RPMI7951 (cell line): ENCODE measurements at regions not wholly inside any gene's neighbourhood (a gene's known extent, or its start where the extent isn't known, plus 50 kb on each side); places are given as distances from the start of the nearest gene placed in this dataset.
"Not testable (repeated sequence)": the region's sequence is repeated elsewhere in the genome, so short reads cannot be mapped to it uniquely, and the experiment has no call there.

Source experiments
- DNase-seq: peaks from one replicate; pipeline ENCODE4 v3.0.0-alpha.2; 2012; ENCODE audit warnings: low read depth

DNA sequence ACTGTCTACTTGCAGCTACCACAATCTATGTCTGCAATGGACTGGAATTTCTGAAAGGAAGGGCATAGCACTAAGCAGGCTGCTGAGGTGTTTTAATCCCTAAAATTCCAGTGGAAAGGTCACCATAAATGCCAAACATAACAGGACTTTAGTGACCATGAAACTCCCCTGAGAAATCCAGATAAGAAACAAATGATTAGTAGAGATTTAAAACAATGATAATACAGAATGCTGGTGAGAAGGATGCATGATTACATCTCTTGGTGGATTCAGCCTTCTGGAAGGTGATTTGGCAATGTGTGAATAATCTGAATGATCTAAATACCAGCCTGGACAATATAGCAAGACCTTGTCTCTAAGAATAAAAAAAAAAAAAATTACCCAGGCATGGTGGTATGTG, 475.0 kb upstream of the CBLB start:
- DNase-seq = no peak

DNA sequence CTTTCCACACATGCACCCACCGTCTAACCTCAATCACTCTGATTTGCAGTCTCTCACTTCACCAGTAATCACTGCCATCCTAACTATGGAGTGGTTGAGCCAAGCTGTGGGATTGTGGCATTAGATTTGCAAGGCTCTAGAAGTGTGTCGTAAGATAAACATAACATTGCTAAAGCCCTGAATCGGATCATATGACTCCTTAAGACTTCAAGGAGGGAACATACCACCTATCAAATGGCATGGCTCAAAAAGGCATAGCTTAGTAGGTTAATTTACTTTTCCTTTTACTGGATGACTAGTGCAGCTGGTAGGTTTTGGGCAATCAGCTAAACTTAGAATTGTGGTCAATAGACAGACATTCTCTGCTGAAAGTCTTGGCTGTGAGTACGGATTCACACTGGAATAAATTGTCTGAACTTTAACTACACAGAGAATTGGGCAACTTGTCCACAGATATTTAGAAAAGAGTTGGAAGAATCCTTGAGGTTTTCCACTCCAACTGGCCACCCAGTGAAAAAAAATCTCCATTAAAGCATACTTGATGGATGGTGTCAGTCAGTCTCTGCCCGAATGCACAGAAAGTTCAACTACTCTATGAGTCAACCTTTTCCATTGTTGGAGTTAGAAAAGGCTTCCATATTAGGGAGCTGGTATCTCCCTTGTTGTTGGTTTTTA, 476.7 kb upstream of the CBLB start:
- peak; percentile 94 for DNase-seq

DNA sequence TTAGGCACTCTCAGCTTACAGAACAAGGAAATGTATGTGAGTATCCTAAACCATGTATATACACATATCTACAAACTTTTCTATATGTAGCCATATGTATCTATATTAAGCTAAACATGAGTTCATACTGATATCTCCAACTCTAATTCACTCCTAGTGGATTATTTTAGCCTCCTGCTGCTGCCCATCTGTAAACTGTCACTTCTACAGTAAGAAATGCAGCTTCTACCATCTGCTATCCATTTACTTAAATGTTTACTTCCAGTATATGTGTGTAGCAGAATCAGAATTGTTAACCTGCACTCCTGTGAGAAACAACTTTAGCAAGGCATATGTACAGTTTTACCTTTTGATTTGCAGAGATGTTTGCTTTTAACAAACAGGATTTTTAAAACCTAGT, 478.5 kb upstream of the CBLB start:
- no peak for DNase-seq

DNA sequence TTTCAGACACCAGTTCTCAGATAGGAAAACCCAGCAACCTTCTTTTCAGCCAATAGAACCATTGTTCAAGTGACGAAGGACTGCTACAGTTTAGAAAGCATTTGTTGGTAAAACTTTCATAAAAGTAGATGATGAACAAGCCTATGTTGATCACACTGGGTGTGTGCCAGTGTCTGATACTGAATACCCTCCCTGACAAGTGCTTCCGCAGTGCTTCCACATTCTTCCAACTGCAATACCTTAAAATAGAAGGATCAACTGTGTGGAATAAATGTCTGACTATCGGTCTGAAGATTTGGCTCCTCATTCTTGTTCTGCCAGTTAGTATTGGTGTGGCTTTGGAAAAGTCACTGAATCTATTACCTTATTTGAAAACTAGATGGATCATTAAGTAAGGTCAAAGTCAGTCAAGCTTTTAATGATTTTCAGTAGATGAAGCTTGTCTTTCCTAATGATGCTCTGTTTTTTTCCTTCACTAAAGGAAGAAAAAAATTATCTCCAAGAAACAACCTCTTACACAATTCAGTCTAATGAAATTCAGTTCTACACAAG, 479.4 kb upstream of the CBLB start:
- DNase-seq = no peak

DNA sequence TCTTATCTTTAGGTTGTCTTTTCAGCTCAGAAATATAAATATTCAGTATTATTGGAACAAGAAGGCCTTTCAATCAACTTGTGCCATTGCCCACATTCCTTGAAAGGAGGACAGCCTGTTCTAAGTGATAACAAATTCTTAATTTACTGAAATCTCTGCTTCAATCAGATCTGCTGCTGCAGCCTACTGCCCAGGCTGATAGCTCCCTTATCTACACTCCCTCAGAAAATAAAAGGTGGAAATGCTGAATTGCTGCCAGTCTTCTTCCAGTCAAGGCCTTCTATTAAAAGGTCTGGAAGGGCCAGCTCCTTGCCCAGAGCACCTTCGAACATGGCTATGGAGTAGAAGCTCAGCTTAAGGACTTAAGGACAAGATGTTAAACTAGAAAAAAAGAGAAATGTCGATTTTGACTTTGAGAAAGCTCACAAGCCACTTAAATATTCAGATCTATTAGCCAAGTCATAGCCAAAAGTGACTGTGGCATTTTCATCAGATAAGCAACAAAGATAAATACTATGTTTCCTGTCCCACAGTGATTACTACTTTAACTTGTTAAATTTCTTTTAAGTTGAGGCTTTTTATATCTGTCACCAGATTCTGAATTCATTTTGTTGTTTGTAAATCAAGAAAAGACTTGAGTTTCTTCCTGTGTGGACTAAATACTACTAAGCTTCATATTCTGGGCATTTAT, 480.5 kb upstream of the CBLB start:
- DNase-seq = no peak

DNA sequence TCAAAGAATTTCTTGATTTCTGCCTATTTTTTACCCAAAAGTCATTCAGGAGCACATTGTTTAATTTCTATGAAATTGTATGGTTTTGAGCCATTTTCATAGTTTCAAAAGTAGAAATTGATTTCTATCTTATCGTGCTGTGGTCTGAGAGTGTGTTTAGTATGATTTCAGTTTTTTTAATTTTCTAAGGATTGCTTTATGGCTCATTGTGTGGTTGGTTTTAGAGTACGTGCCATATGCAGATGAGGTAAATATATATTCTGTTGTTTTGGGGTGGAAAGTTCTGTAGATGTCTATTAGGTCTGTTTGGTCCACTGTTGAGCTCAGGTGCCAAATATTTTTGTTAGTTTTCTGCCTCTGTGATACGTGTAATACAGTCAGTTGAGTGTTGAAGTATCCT, 487.1 kb upstream of the CBLB start:
- no peak for DNase-seq

DNA sequence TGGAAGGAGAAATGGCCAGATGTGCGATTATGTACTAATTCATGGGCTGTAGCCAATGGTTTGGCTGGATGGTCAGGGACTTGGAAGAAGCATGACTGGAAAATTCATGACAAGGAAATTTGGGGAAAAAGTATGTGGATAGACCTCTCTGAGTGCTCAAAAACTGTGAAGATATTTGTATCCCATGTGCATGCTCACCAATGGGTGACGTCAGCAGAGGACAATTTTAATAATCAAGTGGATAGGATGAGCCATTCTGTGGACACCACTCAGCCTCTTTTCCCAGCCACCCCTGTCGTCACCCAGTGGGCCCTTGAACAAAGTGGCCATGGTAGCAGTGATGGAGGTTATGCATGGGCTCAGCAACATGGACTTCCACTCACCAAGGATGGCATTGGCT, 490.9 kb upstream of the CBLB start:
- no peak for DNase-seq

DNA sequence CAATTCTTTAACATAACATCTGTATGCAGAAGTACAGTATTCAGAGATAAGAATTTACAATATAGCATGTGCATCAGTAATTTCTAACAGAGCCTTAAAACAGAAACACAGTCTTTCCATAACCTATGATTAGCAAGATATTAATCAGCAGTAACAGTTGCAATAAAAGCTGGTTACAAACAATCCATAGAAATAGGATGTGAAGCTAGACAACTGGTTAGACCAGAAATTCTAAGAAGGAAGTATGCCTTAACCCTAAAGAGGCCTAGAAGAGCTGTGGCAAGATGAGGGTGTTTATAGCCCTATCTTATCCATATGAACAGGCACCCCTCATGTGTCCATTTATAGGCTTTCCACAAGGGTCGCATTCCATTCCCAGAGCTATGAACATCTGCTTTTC, 492.1 kb upstream of the CBLB start:
- DNase-seq = not testable (repeated sequence)

DNA sequence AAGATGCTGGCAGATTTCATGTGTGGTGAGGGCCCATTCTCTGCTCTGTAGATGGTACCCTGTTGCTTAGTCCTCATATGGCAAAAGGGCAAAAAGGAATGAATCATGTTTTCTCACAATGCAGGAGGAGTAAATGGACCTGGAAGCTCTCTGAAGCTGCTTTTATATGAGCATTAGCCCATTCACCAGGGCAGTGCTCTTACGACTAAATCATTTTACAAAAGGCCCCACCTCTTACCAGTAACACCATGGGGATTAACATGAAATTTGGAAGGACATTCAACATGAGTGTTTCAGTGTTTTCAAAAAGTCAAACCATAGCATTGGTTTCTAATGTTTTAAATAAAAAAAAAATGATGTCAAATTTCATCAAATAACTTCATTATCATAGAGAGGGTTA, 495.7 kb upstream of the CBLB start:
- no peak for DNase-seq

DNA sequence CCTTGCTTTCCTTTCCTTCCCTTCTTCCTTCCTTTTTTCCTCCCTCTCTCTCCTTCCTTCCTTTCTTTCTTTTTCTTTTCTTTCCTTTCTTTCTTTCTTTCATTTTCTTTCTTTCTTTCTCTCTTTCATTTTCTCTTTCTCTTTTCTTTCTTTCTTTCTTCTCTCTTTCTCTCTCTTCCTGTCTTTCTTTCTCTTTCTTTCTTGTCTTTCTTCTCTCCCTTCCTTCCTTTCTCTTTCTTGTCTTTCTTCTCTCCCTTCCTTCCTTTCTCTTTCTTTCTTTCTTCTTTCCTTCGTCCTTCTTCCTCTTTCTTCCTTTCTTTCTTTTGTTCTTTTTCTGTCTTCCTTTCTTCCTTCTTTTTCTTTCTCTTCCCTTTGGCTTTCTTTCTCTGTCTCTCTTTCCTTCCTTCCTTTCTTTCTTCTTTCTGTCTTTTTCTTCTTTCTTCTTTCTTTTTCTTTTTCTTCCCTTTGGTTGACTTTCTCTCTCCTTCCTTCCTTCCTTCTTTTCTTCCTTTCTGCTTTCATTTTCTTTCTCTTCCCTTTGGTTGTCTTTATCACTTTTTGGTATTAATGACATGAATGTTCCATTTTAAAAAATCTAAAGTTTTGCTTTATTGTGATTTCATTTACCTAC, 496.4 kb upstream of the CBLB start:
- DNase-seq = no peak

DNA sequence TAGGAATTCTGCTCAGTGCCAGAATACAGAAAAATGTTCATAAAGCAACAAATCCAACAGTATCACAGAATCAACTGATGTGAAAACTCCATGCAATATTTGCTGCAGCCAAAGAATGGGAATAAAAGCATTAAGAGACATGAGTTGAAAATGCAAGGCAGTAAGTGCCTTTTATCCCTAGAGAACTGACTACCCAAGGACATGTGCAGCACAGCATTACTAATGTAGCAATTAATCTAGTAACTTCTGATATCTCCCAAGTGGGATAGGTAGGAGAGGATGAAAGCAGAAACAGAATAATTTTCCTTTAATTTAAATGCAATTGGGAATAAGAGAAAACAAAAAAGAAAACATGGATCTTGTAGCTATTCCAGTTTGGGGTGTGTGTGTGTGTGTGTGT, 497.5 kb upstream of the CBLB start:
- no peak for DNase-seq

DNA sequence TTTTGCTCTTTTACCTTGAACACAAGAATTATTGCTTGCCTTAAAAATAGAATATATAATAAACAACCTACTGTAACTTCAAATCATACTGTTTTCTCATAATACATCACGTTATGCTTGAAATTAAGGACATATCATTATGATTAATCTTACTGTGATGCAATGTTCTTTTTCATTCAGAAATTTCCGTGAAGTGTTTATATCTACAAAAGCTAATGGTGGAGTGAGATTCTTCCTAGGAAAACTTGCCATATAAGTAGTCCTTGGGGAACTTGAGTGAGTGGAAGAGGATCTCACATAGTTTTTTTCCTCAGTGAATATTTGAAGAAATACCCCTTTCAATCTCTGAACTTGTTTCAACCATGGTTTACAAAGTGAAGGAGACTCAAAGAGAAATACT, 498.7 kb upstream of the CBLB start:
- no peak for DNase-seq

DNA sequence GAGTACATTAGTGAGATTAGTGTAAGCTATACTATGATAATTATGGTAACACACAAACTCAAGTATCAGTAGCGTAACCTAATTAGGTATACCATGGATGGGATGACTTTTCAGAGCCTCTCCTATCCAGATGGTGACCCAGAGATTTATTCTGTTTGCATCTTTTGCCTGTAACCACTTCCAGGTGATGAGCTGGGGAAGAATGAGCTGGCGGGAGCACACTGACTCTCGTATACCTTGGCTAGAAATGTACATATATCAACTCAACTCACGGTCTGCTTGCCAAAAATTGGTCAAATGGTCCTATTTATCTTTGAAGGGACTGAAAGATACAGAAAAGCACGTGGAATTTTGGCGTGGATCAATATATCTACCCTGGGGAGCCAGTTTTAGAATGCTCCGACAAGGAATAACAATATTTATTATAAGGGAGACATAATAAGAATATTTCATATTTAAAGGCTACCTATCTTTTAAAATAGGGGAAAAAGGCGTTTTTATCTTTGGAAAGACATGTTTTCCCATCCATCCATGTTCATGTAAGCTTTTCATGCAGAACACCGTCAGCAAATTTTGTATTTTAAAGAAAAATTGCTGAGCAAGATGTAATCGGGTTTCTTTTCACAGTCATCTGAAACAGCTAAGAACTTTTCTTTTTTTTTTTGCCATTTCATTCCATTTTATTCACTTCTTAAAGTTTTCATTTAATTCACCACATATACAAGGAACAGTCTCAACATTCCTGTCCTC, 502.6 kb upstream of the CBLB start:
- no peak for DNase-seq

DNA sequence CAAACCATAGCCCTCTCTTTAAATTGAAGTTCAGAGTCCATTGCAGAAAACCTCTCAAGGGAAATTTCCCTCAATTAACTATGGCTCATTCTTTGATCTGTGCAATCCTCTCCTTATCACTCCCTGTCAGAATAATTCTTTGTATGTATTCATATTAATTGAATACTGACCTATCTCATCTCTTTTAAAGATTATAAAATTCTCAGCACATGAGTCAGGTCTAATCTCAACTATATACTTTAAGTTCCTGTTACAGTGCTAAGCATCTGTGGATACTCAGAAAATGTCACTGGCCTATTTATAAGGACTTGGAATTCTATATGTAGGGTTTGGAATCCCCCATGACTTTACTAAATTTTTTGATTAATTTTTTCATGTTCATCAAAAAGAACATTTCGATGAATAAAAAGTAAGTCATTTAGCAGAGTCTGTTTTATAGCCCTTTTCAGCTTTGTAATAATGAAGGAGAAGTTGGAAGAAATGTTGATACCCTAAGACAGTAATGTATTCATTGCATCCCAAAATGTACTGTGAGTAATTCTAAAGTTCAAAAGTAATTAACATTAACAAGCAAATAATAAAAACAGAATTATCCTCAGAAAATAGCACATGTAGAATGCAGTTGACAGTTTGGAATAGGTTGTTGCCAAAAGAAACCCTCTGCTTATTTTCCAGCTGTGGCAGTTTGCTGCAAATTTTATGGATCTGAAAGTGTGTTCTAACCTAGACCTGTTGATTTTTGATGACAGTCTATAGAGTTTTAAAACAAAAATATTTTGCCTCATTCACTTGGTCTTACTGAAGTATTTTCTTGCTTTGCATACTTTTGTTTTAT, 503.4 kb upstream of the CBLB start:
- DNase-seq = no peak

DNA sequence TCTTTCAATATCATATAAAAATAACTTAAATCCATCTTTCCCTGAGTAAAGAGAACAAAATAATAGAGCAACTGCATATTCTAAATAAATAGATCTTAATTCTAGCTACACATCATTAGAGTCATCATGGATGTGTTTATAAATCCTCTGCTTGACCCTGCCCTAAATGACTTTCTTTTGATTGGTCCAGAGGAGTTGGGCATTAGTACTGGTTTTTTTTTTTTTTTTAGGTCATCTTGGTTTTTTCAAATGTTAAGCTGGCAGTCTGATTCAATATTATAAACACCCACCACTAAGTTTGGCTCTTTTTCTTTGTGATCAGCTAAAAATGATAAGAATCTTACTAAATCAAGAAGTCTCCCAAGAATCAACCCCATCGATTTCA, 504.0 kb upstream of the CBLB start:
- no peak for DNase-seq

DNA sequence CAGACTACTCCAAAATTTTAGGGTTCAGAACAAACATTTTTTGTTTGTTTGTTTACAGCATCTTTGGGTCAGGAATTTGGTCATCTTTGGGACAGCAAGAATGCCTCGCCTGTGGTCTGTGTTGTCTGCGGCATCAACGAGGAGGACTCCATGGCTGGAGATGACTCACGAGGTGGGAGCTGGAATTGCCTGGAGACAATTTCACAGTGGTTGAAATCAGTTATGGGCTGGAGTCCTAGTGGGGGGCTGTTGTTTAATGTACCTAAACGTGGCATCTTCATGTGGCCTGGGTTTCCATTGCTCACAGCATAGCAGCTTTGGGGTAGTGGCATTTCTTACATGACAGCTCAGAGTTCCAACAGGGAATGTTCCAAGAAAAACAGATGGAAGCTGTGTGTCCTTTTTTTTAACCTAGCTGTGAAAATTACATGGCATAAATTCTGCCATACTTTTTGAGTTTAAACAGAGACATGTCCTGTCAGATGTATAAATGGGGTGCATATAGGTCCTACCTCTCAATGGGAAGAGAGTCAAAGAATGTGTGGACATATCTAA, 507.3 kb upstream of the CBLB start:
- peak; percentile 96 for DNase-seq

DNA sequence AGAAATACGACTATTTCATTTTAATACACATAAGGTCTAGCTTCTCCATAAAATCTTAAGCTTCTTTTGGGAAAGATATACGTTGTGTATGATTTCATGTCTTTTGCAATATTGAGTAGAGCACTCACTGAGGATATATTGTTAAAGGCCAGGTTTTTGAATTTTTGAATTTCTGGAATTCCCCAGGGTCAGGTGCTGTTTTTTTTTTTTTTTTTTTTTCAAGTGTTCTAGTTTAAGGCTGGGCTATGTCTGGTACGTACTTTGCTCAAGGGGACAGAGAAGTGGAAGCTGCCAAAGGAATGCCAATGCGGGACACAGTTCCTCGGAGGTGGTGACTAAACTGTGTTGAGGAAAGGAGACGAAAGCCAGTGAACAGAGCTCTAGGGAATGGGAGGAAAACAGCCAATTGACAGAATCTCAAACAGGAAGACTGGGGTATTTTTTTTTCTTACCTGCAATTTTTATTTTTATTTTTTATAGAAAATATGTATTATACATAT, 510.5 kb upstream of the CBLB start:
- peak; percentile 69 for DNase-seq

DNA sequence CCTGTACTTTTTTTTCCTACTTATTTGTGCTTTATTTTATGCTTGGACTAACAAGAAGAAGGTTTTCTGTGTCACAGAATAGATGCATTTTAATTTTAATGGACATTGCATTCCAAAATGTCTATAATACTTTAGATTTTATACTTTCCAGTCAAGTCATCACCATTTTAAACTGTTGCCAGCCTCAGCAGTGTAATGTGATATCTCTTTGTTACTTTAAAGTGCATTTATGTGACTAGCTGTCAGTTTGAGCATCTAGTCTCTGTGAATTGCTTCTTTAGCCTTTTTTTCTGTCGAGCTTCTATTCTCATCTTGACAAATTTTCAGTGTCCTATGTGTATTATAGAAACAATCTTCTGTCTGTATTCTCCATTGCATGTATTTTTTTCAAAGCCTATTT, 511.4 kb upstream of the CBLB start:
- no peak for DNase-seq

DNA sequence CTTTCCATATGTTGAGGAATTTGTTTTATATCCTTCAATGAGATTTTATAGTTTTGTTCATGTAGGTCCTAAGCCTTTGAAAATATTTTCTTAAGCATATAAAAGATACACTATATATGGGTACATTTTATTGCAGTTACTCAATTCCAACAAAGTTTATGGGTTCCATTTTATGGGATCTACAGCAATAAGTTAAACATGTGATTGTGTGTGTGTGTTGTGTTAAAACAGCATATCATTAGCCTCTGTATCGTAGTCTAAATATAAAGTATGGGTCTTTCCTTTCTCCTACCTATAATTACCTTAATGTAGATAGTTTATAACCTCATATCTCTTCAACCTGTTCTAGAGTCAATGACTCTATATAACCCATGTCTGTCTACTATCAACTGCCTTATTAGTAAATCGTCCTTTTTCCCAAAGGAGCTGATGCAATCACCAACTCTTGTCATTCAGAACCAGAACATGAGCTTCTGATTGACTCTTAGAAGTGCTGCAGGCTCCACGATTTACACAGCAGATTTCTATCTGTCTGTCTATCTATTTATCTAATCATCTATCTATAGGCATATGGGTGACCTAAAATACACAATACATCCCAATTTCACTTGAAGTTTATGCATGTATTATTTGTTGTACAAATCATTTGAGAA, 512.6 kb upstream of the CBLB start:
- DNase-seq = no peak

DNA sequence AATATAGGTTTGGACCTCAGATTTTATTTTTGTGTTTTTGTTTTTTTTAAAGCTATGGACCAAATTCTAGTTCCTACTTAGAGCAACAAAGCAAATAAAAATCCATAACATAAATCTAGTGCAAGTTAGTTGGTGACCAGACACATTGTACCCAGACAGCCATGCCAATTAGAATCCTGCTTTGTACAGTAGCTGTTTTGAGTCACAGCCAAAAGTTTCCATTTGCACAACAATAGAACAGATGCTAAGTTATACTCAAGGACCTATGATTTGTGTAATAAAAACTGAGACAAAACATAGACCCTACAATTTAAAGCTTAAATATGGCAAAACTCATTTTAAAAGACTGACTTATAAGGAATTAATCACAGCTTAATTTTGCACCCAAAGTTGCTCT, 513.1 kb upstream of the CBLB start:
- DNase-seq = no peak
